ENCODE measurements at regions not wholly inside any gene's neighbourhood (a gene's known extent, or its start where the extent isn't known, plus 50 kb on each side); places are given as distances from the start of the nearest gene placed in this dataset.
"Not testable (repeated sequence)": the region's sequence is repeated elsewhere in the genome, so short reads cannot be mapped to it uniquely, and the experiment has no call there.

- DNase-seq (ENCODE audit: low read depth in 2 of 2): peak in 1 of 2 experiments; percentile 5
Observed at GRCh38 chr5:175347027-175347426, 97.0 kb downstream of the DRD1 start.

- peak in 1 of 2 experiments; percentile 2 for DNase-seq (ENCODE audit: low read depth in 2 of 2)
Observed at GRCh38 chr5:175344331-175345195, 99.4 kb downstream of the DRD1 start.

DNA sequence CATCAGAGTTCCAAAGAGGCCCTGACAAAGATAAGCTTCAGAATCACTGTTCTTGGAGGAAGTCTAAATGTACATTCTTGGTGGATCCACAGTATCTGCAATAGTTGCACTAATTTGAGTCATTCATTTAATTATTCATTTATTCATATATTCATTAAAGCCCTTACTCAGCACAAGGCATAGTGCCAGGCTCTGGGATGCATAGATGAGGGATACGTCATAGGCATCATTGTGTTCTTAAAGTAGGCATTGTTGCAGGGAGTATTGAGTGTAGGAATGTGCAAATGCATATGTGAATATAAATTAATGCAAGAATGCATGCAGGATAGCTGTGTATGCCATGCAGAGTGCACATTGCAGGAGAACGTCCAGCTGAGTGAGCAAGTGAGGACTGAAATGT, 100.7 kb downstream of the DRD1 start:
- no peak for DNase-seq (ENCODE audit: low read depth in 2 of 2)

- DNase-seq (ENCODE audit: low read depth in 2 of 2): no peak
Observed at GRCh38 chr5:175340180-175340579, 103.8 kb downstream of the DRD1 start.

GRCh38 chr5:175337680-175338079, 106.3 kb downstream of the DRD1 start:
- DNase-seq (ENCODE audit: low read depth in 2 of 2): no peak

- no peak for DNase-seq (ENCODE audit: low read depth in 2 of 2)
Observed at GRCh38 chr5:175336781-175337180, 107.2 kb downstream of the DRD1 start.

GRCh38 chr5:175335691-175336090, 108.3 kb downstream of the DRD1 start:
- no peak for DNase-seq (ENCODE audit: low read depth in 2 of 2)

DNA sequence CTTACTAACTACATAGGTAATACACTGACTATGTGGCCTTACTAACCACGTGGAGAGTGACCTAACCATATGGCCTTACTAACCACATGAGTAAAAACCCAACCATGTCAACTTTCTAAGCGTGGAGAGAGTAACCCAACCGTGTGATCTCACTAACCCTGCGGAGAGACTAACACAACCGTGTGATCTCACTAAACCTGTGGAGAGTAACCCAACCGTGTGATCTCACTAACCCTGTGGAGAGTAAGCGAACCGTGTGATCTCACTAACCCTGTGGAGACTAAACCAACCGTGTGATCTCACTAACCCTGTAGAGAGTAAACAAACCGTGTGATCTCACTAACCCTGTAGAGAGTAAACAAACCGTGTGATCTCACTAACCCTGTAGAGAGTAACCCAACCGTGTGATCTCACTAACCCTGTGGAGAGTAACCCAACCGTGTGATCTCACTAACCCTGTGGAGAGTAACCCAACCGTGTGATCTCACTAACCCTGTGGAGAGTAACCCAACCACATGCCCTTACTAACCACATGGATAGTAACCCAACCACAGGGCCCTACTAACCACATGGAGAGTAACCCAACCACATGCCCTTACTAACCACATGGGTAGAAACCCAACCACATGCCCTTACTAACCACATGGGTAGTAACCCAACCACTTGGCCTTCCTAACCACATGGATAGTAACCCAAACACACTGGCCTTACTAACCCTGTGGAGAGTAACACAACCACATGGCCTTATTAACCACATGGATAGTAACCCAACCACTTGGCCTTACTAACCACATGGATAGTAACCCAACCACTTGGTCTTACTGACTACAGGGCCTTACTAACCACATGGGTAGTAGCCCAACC, 112.6 kb downstream of the DRD1 start:
- DNase-seq (ENCODE audit: low read depth in 2 of 2): not testable (repeated sequence)

DNA sequence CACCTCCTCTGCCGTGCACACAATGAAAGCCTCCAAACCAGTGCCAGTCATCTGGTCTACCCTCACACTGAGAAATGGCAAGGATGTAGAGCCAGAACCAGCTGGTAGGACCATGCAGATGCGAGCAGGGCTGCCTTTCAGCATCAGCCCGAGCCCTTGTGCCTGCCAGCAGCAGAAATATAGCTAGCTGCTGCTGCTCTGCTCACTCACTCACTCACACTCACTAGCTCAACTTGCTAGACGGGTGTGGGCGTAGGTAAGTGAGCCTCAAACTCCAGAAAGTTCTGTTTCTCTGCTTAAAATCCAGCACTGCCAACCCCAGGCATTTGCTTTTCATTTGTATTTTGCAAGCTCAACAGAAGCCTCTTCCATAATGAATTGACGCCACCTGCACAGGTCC, 114.0 kb downstream of the DRD1 start:
- DNase-seq (ENCODE audit: low read depth in 2 of 2): no peak

DNA sequence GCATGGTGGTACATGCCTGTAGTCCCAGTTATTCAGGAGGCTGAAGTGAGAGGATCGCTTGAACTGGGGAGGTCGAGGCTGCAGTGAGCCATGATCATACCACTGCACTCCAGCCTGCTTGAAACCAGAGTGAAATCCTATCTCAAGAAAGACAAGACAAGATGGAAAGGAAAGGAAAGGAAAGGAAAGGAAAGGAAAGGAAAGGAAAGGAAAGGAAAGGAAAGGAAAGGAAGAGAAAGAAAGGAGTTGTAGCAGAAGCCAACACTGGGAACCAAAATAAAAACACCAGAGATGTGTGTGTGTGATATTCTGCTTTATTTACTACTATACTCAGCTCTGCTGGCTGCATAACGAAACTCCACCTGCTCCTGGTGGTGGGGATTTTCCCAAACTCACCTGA, 115.3 kb downstream of the DRD1 start:
- DNase-seq (ENCODE audit: low read depth in 2 of 2): no peak

- DNase-seq (ENCODE audit: low read depth in 2 of 2): no peak
Observed at GRCh38 chr5:175328176-175328575, 115.8 kb downstream of the DRD1 start.

- no peak for DNase-seq (ENCODE audit: low read depth in 2 of 2)
Observed at GRCh38 chr5:175325681-175326080, 118.3 kb downstream of the DRD1 start.

- no peak for DNase-seq (ENCODE audit: low read depth in 2 of 2)
Observed at GRCh38 chr5:175321927-175322532, 122.0 kb downstream of the DRD1 start.

DNA sequence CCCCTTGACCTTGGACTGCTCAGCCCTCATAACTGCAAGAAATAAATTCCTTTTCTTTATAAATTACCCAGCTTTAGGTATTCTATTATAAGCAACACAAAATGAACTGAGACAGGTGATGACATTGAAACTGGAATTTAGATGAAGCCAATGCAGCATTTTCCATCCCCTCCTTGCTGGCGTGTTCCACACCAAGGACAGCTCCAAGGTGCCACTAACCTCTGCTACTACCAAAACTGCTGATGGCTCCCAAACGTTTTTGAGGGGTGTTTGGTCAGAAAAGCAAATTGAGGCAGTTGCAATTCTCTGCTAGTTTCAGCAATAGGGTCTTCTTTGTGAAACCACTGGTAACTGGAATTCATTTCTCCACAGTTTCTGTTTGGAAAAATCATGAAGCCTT, 124.8 kb downstream of the DRD1 start:
- no peak for DNase-seq (ENCODE audit: low read depth in 2 of 2)

DNA sequence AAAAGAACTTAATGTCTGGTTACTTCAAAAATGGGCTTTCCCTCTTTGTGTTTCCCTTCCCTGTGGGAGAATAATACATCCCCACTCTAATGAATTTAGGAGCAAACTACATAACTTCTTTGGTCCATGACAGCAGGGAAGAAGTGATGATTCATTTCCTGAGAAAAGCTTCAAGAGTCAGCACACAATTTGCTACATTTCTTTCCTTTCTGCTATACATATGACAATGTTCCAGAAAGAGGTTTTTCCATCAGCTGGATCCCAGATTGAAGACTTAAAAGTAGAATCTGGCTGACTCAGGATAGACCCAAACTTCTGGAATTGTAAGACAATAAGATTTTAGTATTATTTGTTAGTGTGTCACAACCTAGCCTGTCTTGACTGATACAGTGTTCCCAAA, 126.1 kb downstream of the DRD1 start:
- DNase-seq (ENCODE audit: low read depth in 2 of 2): no peak

DNA sequence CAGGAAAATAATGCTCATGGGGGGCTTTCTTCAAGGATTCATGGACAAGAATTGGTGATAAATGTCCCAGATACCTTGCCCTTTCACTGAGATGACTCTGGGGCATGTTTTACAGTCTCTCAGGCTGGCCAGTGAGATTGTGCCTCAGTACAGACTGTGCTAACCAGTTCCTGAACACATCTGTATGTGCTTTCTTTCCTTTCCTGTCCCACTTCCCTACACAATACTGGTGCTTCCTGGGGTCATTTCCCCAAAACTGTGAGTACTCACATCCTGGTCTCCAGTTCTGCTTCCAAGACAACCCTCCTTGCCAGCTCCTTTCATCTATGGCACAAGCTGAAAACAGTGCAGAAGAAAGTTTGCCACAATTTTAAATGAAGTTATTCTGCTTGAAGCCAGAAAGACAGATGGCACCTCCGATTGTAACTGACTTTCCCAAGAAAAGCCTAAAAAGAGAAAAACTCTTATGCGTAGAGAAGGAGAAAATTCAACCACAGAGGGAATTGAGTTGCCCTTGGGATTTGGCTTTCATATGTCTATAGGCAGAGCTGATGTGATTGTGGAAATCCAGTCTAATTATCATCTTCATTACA, 134.7 kb downstream of the DRD1 start:
- DNase-seq (ENCODE audit: low read depth in 2 of 2): no peak

DNA sequence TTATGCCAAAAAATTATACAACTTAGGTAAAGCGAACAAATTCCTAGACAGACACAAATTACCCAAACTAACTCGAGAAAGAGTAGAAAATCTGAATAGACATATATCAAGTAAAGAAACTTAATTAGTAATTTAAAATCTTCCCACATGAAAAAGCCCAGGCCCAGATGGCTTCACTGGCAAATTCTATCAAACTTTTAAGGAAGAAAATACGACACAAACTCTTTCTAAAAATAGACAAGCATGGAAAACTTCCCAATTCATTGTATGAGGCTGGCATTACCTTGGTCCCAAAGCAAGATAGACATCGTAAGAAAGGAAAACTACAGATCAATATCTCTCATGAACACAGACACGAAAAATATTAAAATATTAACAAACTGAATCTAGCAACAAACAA, 135.3 kb downstream of the DRD1 start:
- no peak for DNase-seq (ENCODE audit: low read depth in 2 of 2)

- DNase-seq (ENCODE audit: low read depth in 2 of 2): no peak
Observed at GRCh38 chr5:175306381-175306780, 137.6 kb downstream of the DRD1 start.

GRCh38 chr5:175305251-175305650, 138.7 kb downstream of the DRD1 start:
- DNase-seq (ENCODE audit: low read depth in 2 of 2): no peak

DNA sequence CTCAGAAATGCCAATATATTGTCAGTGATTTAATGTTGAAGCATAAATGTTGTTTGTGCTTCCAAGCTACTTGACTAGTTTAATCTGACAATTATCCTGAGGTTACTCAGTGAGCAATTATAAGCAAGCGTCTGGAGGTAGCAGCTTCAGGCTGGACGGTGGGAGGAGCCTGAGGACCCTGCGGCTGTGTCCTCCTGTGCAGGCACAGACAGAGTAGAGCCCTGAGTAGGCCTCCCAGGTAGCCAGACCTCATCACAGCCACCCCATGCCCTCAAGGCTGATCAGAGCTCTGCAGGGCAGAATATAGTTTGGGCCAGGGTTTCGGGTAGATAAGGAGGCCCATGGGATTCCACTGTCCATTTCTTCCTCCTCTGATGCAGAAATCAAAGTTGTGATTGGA, 153.6 kb downstream of the DRD1 start:
- DNase-seq (ENCODE audit: low read depth in 2 of 2): no peak

DNA sequence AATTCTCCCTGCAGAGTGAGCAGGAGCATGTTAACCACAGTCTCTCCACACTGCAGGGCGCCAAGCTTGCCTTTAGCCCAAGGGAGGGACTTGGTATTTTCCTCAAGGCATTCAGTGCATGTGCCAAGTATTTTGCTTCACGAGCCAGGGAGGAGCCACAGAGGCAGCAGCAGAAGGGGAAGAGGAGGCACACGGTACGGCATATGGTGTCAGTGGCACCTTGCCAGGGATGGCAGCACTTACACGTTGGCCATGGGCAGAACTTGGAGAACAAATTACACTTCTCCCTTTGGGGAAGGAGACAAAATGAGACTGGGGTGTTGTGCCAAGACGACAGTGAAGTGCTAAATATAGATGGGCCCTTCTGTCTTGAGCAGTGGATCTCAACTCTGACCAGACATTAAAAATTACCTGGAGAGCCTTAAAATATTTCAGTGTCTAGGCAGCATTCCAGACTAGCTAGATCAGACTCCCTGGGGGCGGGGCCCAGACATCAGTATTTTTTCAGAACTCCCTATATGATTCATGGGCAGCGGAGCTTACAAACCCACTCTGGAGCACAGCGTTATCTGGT, 155.8 kb downstream of the DRD1 start:
- peak; percentile 16 to 38 for DNase-seq (ENCODE audit: low read depth in 2 of 2)

DNA sequence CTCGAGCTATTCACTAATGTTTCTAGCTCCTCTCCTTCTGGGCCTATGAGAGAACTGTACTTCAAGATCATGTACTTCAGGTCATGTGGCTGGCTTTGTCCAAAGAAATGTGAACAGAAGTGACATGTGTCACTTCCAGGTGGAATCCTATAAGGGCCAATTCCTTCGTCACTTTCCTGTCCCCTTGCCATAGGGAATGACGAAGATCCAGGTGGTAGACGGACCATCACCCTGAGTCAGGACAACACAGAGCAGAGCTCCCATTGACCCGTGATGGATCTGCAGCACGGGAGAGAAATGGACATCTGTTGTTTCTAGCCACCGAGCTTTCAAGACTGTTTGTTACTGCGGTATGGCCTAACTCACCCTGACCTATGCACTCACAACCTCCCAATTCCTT, 157.0 kb downstream of the DRD1 start:
- no peak for DNase-seq (ENCODE audit: low read depth in 2 of 2)
